H1 (cell line): ENCODE measurements at regions not wholly inside any gene's neighbourhood (a gene's known extent, or its start where the extent isn't known, plus 50 kb on each side); places are given as distances from the start of the nearest gene placed in this dataset.

Experiments
- BACH1 ChIP-seq: IDR thresholded peaks from 2 replicates; pipeline ENCODE4 v1.6.1; 2012; ENCODE audit warnings: low read length, improper control_type of control experiment
- EGR1 ChIP-seq: IDR thresholded peaks from 2 replicates; pipeline ENCODE4 v1.6.1; 2011; ENCODE audit warnings: low read depth, low read length, borderline replicate concordance
- EP300 ChIP-seq, 2 experiments: IDR thresholded peaks; 1 replicate in 1 of 2; 2 replicates in 1 of 2; pipeline ENCODE4 v1.6.1; 2011 to 2012; ENCODE audit warnings: low read depth in 2 of 2, low read length in 2 of 2, mild to moderate bottlenecking in 2 of 2, borderline replicate concordance in 1 of 2, inconsistent platforms in 1 of 2, moderate library complexity in 1 of 2
- TBP ChIP-seq: IDR thresholded peaks from 2 replicates; pipeline ENCODE4 v1.6.1; 2011; ENCODE audit warnings: low read depth, low read length, improper control_type of control experiment
- TF ChIP-seq, protein P1 (sequence below): fragments of 300-600 bp; sonication (generic); IDR thresholded peaks from 2 replicates; pipeline ENCODE4 v1.7.1; 2012; ENCODE audit warnings: low read length, moderate library complexity, mild to moderate bottlenecking, inconsistent platforms; ENCODE audit not compliant: insufficient replicate concordance

DNA sequence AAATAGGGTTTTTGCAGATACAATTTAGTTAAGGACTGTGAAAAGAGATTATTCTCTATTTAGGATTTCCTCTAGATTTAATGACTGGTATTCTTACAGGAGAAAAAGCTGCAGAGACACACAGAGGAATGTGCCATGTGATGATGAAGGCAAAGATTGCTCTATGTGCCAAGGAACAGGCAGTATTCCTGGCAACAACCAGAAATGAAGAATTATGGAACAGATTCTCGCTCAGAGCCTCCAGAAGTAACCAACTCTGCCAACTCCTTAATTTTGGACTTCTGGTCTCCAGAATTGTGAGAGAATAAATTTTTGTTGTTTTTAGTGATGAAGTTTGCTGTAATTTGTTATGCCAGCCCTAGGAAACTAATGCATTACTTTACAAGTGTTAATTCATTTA lies 307.6 kb upstream of the SEMA3A start (continued):
- TF ChIP-seq, protein P1, sequence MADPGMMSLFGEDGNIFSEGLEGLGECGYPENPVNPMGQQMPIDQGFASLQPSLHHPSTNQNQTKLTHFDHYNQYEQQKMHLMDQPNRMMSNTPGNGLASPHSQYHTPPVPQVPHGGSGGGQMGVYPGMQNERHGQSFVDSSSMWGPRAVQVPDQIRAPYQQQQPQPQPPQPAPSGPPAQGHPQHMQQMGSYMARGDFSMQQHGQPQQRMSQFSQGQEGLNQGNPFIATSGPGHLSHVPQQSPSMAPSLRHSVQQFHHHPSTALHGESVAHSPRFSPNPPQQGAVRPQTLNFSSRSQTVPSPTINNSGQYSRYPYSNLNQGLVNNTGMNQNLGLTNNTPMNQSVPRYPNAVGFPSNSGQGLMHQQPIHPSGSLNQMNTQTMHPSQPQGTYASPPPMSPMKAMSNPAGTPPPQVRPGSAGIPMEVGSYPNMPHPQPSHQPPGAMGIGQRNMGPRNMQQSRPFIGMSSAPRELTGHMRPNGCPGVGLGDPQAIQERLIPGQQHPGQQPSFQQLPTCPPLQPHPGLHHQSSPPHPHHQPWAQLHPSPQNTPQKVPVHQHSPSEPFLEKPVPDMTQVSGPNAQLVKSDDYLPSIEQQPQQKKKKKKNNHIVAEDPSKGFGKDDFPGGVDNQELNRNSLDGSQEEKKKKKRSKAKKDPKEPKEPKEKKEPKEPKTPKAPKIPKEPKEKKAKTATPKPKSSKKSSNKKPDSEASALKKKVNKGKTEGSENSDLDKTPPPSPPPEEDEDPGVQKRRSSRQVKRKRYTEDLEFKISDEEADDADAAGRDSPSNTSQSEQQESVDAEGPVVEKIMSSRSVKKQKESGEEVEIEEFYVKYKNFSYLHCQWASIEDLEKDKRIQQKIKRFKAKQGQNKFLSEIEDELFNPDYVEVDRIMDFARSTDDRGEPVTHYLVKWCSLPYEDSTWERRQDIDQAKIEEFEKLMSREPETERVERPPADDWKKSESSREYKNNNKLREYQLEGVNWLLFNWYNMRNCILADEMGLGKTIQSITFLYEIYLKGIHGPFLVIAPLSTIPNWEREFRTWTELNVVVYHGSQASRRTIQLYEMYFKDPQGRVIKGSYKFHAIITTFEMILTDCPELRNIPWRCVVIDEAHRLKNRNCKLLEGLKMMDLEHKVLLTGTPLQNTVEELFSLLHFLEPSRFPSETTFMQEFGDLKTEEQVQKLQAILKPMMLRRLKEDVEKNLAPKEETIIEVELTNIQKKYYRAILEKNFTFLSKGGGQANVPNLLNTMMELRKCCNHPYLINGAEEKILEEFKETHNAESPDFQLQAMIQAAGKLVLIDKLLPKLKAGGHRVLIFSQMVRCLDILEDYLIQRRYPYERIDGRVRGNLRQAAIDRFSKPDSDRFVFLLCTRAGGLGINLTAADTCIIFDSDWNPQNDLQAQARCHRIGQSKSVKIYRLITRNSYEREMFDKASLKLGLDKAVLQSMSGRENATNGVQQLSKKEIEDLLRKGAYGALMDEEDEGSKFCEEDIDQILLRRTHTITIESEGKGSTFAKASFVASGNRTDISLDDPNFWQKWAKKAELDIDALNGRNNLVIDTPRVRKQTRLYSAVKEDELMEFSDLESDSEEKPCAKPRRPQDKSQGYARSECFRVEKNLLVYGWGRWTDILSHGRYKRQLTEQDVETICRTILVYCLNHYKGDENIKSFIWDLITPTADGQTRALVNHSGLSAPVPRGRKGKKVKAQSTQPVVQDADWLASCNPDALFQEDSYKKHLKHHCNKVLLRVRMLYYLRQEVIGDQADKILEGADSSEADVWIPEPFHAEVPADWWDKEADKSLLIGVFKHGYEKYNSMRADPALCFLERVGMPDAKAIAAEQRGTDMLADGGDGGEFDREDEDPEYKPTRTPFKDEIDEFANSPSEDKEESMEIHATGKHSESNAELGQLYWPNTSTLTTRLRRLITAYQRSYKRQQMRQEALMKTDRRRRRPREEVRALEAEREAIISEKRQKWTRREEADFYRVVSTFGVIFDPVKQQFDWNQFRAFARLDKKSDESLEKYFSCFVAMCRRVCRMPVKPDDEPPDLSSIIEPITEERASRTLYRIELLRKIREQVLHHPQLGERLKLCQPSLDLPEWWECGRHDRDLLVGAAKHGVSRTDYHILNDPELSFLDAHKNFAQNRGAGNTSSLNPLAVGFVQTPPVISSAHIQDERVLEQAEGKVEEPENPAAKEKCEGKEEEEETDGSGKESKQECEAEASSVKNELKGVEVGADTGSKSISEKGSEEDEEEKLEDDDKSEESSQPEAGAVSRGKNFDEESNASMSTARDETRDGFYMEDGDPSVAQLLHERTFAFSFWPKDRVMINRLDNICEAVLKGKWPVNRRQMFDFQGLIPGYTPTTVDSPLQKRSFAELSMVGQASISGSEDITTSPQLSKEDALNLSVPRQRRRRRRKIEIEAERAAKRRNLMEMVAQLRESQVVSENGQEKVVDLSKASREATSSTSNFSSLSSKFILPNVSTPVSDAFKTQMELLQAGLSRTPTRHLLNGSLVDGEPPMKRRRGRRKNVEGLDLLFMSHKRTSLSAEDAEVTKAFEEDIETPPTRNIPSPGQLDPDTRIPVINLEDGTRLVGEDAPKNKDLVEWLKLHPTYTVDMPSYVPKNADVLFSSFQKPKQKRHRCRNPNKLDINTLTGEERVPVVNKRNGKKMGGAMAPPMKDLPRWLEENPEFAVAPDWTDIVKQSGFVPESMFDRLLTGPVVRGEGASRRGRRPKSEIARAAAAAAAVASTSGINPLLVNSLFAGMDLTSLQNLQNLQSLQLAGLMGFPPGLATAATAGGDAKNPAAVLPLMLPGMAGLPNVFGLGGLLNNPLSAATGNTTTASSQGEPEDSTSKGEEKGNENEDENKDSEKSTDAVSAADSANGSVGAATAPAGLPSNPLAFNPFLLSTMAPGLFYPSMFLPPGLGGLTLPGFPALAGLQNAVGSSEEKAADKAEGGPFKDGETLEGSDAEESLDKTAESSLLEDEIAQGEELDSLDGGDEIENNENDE, result no peak
- no peak for TF ChIP-seq EGR1
- TF ChIP-seq TBP, result no peak
- no peak for TF ChIP-seq BACH1
- TF ChIP-seq EP300 (IDR thresholded peaks at IDR 0.05; ENCODE audit: borderline replicate concordance in 1 of 2, low read depth in 2 of 2, low read length in 2 of 2), result no peak
